ENCODE measurements at regions not wholly inside any gene's neighbourhood (a gene's known extent, or its start where the extent isn't known, plus 50 kb on each side); places are given as distances from the start of the nearest gene placed in this dataset.

DNA sequence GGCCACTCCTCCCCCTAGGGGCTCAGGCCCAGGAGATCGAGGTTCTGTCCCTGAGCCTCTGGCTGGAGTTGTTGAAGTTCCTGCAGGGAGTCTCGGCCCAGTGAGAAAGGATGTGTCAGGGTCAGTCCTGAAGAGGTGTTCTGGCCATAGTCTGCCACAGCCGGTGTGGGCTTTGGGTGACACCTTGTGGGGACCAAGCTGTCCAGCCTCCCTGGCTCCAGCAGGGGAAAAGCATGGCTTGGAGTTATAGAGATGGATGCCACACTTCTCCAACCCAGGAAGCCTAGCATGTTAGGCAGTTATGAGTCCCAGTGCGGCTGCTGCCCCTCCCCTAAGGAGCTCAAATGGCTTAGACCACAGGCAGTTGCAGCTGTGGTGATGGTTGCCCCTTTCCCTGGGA, 945.6 kb upstream of the GBE1 start:
- no peak for TF ChIP-seq POLR2A (IDR thresholded peaks at IDR 0.05)
- TF ChIP-seq, protein P1, sequence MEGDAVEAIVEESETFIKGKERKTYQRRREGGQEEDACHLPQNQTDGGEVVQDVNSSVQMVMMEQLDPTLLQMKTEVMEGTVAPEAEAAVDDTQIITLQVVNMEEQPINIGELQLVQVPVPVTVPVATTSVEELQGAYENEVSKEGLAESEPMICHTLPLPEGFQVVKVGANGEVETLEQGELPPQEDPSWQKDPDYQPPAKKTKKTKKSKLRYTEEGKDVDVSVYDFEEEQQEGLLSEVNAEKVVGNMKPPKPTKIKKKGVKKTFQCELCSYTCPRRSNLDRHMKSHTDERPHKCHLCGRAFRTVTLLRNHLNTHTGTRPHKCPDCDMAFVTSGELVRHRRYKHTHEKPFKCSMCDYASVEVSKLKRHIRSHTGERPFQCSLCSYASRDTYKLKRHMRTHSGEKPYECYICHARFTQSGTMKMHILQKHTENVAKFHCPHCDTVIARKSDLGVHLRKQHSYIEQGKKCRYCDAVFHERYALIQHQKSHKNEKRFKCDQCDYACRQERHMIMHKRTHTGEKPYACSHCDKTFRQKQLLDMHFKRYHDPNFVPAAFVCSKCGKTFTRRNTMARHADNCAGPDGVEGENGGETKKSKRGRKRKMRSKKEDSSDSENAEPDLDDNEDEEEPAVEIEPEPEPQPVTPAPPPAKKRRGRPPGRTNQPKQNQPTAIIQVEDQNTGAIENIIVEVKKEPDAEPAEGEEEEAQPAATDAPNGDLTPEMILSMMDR (IDR thresholded peaks at IDR 0.05): no peak
- no peak for DNase-seq
- Histone ChIP-seq H3K4me3 (no peak overlapping the region), H3K4me1 (no peaks in the 10 kb centered on the region), H3K27ac (no peak overlapping the region), H3K36me3 (no peaks in the 10 kb centered on the region), H3K27me3 (no peaks in the 10 kb centered on the region), H3K9me3 (peaks cover 0 to 3% (median 0%) of the 10 kb centered on the region in 4 donors)

- Histone ChIP-seq H3K9me3 (no peaks in the 10 kb centered on the region), H3K36me3 (no peaks in the 10 kb centered on the region), H3K27ac (no peak overlapping the region), H3K4me1 (no peaks in the 10 kb centered on the region), H3K4me3 (no peak overlapping the region), H3K27me3 (no peaks in the 10 kb centered on the region)
- TF ChIP-seq, protein P1 (IDR thresholded peaks at IDR 0.05): no peak
- TF ChIP-seq POLR2A (IDR thresholded peaks at IDR 0.05): no peak
- no peak for DNase-seq
Measured at GRCh38 chr3:82685761-82686160, 924.3 kb upstream of the GBE1 start.

GRCh38 chr3:82676356-82677026, 915.0 kb upstream of the GBE1 start:
- H3K4me3 ChIP-seq: no peak overlapping the region
- H3K27me3 ChIP-seq: no peaks in the 10 kb centered on the region
- H3K36me3 ChIP-seq: no peaks in the 10 kb centered on the region
- H3K27ac ChIP-seq: no peak overlapping the region
- no peaks in the 10 kb centered on the region for H3K9me3 ChIP-seq
- TF ChIP-seq, protein P1 (IDR thresholded peaks at IDR 0.05): no peak
- TF ChIP-seq POLR2A (IDR thresholded peaks at IDR 0.05): no peak
- no peak for DNase-seq
- no peaks in the 10 kb centered on the region for H3K4me1 ChIP-seq

- peaks cover 0 to 2% (median 0%) of the 10 kb centered on the region in 4 donors for H3K9me3 ChIP-seq
- H3K4me3 ChIP-seq: no peak overlapping the region
- TF ChIP-seq, protein P1 (IDR thresholded peaks at IDR 0.05): no peak
- no peak for TF ChIP-seq POLR2A (IDR thresholded peaks at IDR 0.05)
- H3K27ac ChIP-seq: no peak overlapping the region
- DNase-seq: no peak
- H3K4me1 ChIP-seq: no peaks in the 10 kb centered on the region
- no peaks in the 10 kb centered on the region for H3K27me3 ChIP-seq
- H3K36me3 ChIP-seq: no peaks in the 10 kb centered on the region
Measured at GRCh38 chr3:82672966-82673365, 911.5 kb upstream of the GBE1 start.

DNA sequence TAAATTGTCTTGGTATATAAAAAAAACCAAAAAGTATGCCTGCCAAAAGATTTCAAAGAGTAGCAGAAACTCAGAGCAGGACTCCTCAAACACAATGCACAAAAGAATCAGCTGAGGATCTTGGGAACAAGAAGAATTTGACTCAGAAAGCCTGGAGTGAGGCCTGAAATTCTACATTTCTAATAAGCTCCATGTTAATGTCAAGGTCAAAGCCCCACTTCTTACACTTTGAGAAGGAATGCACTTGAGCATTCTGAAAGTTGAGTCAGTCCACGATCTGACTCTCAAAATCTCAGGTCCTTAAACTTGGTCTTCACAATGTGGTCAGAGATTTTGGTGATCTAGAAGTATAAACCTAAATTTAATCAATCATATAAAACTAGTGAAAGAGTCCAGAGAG, 910.0 kb upstream of the GBE1 start:
- Histone ChIP-seq H3K27me3 (no peaks in the 10 kb centered on the region), H3K4me3 (no peak overlapping the region), H3K27ac (no peak overlapping the region), H3K9me3 (peaks cover 0 to 2% (median 0%) of the 10 kb centered on the region in 4 donors), H3K36me3 (no peaks in the 10 kb centered on the region), H3K4me1 (no peaks in the 10 kb centered on the region)
- TF ChIP-seq POLR2A (IDR thresholded peaks at IDR 0.05): no peak
- DNase-seq: no peak

GRCh38 chr3:82654708-82655107, 893.3 kb upstream of the GBE1 start:
- no peak for DNase-seq
- H3K27me3 ChIP-seq: no peaks in the 10 kb centered on the region
- H3K9me3 ChIP-seq: peaks cover 0 to 7% (median 0%) of the 10 kb centered on the region in 4 donors
- no peak overlapping the region for H3K27ac ChIP-seq
- no peak overlapping the region for H3K4me3 ChIP-seq
- no peak for TF ChIP-seq POLR2A (IDR thresholded peaks at IDR 0.05)
- TF ChIP-seq, protein P1 (IDR thresholded peaks at IDR 0.05): no peak
- H3K4me1 ChIP-seq: no peaks in the 10 kb centered on the region
- H3K36me3 ChIP-seq: no peaks in the 10 kb centered on the region

All from Peyer's patch (tissue), 4 donors.